SK-N-SH (cell line): ENCODE measurements at regions not wholly inside any gene's neighbourhood (a gene's known extent, or its start where the extent isn't known, plus 50 kb on each side); places are given as distances from the start of the nearest gene placed in this dataset.

ENCODE experiments used
- CTCF ChIA-PET: fragments of 300-600, 350-600 bp; formaldehyde crosslinking; extraction: SDS; loops from one replicate; lab custom pipeline; 2021; lab: Yijun Ruan, JAX
- POLR2A ChIA-PET: fragments of 350-600 bp; sonication (Branson Sonifier 250); formaldehyde crosslinking; extraction: SDS; loops from one replicate; lab custom pipeline; 2020; ENCODE audit warnings: antibody characterized with exemption, inconsistent platforms; lab: Yijun Ruan, JAX
- DNase-seq: peaks from one replicate; pipeline ENCODE4 v3.0.0; 2012
- H2AFZ ChIP-seq: fragments of 200-600 bp; sonication (generic); 2 replicates; pipeline ENCODE4 v1.8.1; 2016; ENCODE audit warnings: antibody characterized with exemption, mild to moderate bottlenecking, low read depth
- H3F3A ChIP-seq: fragments of 200-600 bp; sonication (generic); replicated peaks from 2 replicates; pipeline ENCODE3; 2016; ENCODE audit warnings: antibody characterized with exemption, mild to moderate bottlenecking; ENCODE audit not compliant: insufficient read depth
- H3K27ac ChIP-seq, 2 experiments: fragments of 200-500 bp in 1 of 2; fragments of 200-600 bp in 1 of 2; sonication (Bioruptor generic) in 1 of 2; sonication (generic), shearing (Covaris generic) in 1 of 2; 2 replicates each; pipeline versions ENCODE4 v1.5.1 to v1.6.1; 2014 to 2016; ENCODE audit warnings: low read depth in 2 of 2, inconsistent platforms in 1 of 2, low read length in 1 of 2, mild to moderate bottlenecking in 1 of 2, mixed read lengths in 1 of 2
- H3K27me3 ChIP-seq: fragments of 200-600 bp; sonication (generic), shearing (Covaris generic); 2 replicates; pipeline ENCODE4 v1.6.1; 2016; ENCODE audit warnings: mixed run types; ENCODE audit not compliant: insufficient read depth
- H3K36me3 ChIP-seq, 2 experiments: fragments of 200-500 bp in 1 of 2; fragments of 200-600 bp in 1 of 2; sonication (Bioruptor generic) in 1 of 2; sonication (generic) in 1 of 2; replicated peaks in 1 of 2; 2 replicates each; pipeline versions ENCODE3 to v1.5.1; 2014 to 2016; ENCODE audit warnings: low read length in 1 of 2, mild to moderate bottlenecking in 1 of 2; ENCODE audit not compliant: insufficient read depth in 2 of 2, control insufficient read depth in 1 of 2
- H3K4me1 ChIP-seq, 2 experiments: fragments of 200-500 bp in 1 of 2; fragments of 200-600 bp in 1 of 2; sonication (Bioruptor generic) in 1 of 2; sonication (generic), shearing (Covaris generic) in 1 of 2; 2 replicates each; pipeline versions ENCODE4 v1.5.1 to v1.6.1; 2014 to 2016; ENCODE audit warnings: low read depth in 1 of 2, low read length in 1 of 2, mixed run types in 1 of 2; ENCODE audit not compliant: insufficient read depth in 2 of 2, control insufficient read depth in 1 of 2
- H3K4me2 ChIP-seq: fragments of 200-600 bp; sonication (generic), shearing (Covaris generic); 2 replicates; pipeline ENCODE4 v1.6.1; 2017; ENCODE audit warnings: mixed run types
- H3K4me3 ChIP-seq, 2 experiments: fragments of 200-500 bp in 1 of 2; fragments of 200-600 bp in 1 of 2; sonication (Bioruptor generic) in 1 of 2; sonication (generic), shearing (Covaris generic) in 1 of 2; 2 replicates each; pipeline versions ENCODE4 v1.5.1 to v1.8.1; 2014 to 2016; ENCODE audit warnings: low read depth in 2 of 2, inconsistent platforms in 1 of 2, low read length in 1 of 2, mild to moderate bottlenecking in 1 of 2, mixed read lengths in 1 of 2, moderate library complexity in 1 of 2
- H3K79me2 ChIP-seq: fragments of 200-600 bp; sonication (generic); 2 replicates; pipeline ENCODE4 v1.8.1; 2017; ENCODE audit warnings: mild to moderate bottlenecking; ENCODE audit not compliant: insufficient read depth
- H3K9ac ChIP-seq: fragments of 200-600 bp; sonication (generic); 2 replicates; pipeline ENCODE4 v1.6.1; 2017; ENCODE audit warnings: mixed run types
- H3K9me2 ChIP-seq: fragments of 200-600 bp; sonication (generic); 2 replicates; pipeline ENCODE4 v1.6.1; 2017; ENCODE audit warnings: mixed run types
- H3K9me3 ChIP-seq: fragments of 200-600 bp; sonication (generic); 2 replicates; pipeline ENCODE4 v1.6.1; 2017; ENCODE audit warnings: mixed run types, mild to moderate bottlenecking, moderate library complexity
- H4K20me1 ChIP-seq: fragments of 200-600 bp; sonication (generic); 2 replicates; pipeline ENCODE4 v1.6.1; 2017; ENCODE audit warnings: mild to moderate bottlenecking, mixed run types; ENCODE audit not compliant: insufficient read depth
- EZH2phosphoT487 ChIP-seq: fragments of 200-600 bp; sonication (generic); IDR thresholded peaks from 2 replicates; pipeline ENCODE4 v1.6.1; 2017; ENCODE audit warnings: low read depth, mixed run types, mild to moderate bottlenecking, antibody characterized with exemption, moderate library complexity, borderline replicate concordance
- FOSL2 ChIP-seq: IDR thresholded peaks from 2 replicates; pipeline ENCODE4 v1.4.0; 2012; ENCODE audit warnings: low read depth, mild to moderate bottlenecking, moderate library complexity, borderline replicate concordance
- IRF3 ChIP-seq: fragments of 150-350 bp; IDR thresholded peaks from 2 replicates; pipeline ENCODE4 v1.6.1; 2016; ENCODE audit warnings: mild to moderate bottlenecking, low read depth, low read length
- JUND ChIP-seq: IDR thresholded peaks from 2 replicates; pipeline ENCODE4 v1.4.0; 2012
- MEF2A ChIP-seq: IDR thresholded peaks from 2 replicates; pipeline ENCODE4 v1.4.0; 2012; ENCODE audit warnings: low read depth, borderline replicate concordance
- MXI1 ChIP-seq: IDR thresholded peaks from 2 replicates; pipeline ENCODE4 v1.6.1; 2012; ENCODE audit warnings: mild to moderate bottlenecking, low read depth, low read length, improper control_type of control experiment
- PBX3 ChIP-seq: IDR thresholded peaks from 2 replicates; pipeline ENCODE4; 2012
- REST ChIP-seq: IDR thresholded peaks from 2 replicates; pipeline ENCODE4 v1.6.1; 2012; ENCODE audit warnings: mild to moderate bottlenecking, low read depth, low read length, moderate library complexity
- TCF12 ChIP-seq: IDR thresholded peaks from 2 replicates; pipeline ENCODE4 v1.4.0; 2012
- ZBTB33 ChIP-seq: IDR thresholded peaks from 2 replicates; pipeline ENCODE4 v1.4.0; 2012; ENCODE audit warnings: low read depth, borderline replicate concordance
- WGBS: methylation state at CpG from one replicate; pipeline ENCODE4 v1.1.6; 2017; ENCODE audit warnings: low lambda C conversion rate; 5-methylcytosine and 5-hydroxymethylcytosine counted together

GRCh38 chr2:37871456-37872191 lies 53.5 kb upstream of the RMDN2 start:
- H3F3A ChIP-seq: peaks cover 9% of the 10 kb centered on the region
- no peaks in the 10 kb centered on the region for H3K9me3 ChIP-seq
- ChIA-PET CTCF (interaction anchor here (0.7 to 23.4 kb wide), 12 partner anchors 13 to 579 kb away, joined by 3 to 546 read pairs (median 4); partner anchors contain the start of gene RMDN2), POLR2A (interaction anchor here (2.0 kb wide), 1 partner anchor 199 kb away, joined by 8 read pairs; no protein-coding TSS in a partner anchor)
- H3K4me2 ChIP-seq: peak overlapping the region; percentile 17
- no peaks in the 10 kb centered on the region for H4K20me1 ChIP-seq
- no peaks in the 10 kb centered on the region for H3K9me2 ChIP-seq
- no peaks in the 10 kb centered on the region for H3K36me3 ChIP-seq
- no peak for DNase-seq
- WGBS: 64% methylated on average over 7 of the region's 7 CpGs
- TF ChIP-seq REST (no peak), EZH2phosphoT487 (no peak), TCF12 (peak; percentile 43), FOSL2 (peak; percentile 55; the same call in 1 of the 2 replicates), JUND (peak; percentile 30; the same call in 1 of the 2 replicates), ZBTB33 (no peak), IRF3 (no peak), MXI1 (peak; percentile 68; the same call in 1 of the 2 replicates), PBX3 (0 out of 2 replicates have a peak, but pooled peaks have one; percentile 22), MEF2A (peak; percentile 84)
- H3K9ac ChIP-seq: no peak overlapping the region
- no peaks in the 10 kb centered on the region for H3K27me3 ChIP-seq
- no peak overlapping the region for H3K4me3 ChIP-seq
- H3K4me1 ChIP-seq: peaks cover 20 to 47% of the 10 kb centered on the region in 2 experiments; a peak in 3 of 4 replicates
- H2AFZ ChIP-seq: peak overlapping the region; percentile 82
- H3K79me2 ChIP-seq: no peaks in the 10 kb centered on the region
- H3K27ac ChIP-seq: peak overlapping the region; percentile 63 to 96
